ENCODE measurements at regions not wholly inside any gene's neighbourhood (a gene's known extent, or its start where the extent isn't known, plus 50 kb on each side); places are given as distances from the start of the nearest gene placed in this dataset.
A peak's percentile ranks its signal among the peaks of the same experiment; 100 is the strongest.

DNA sequence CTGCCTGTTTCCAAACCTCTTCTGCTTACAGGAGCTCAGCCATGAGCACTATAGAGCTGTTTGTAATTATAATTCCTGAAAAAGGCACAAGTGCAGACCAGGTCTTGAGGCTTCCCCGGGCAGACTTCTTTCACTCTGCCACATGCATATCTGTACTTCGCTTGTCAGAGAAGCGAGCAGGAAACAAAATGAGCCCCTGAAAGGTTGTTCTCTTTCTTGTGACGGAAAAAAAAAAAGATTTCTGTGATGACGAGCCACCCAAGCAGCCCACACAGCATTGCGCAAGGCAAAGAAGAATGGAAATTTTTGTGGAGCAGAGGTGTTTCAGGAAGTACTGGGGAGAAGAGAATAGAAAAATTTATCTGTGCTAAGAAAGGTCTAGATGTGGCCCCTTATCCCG, 54.0 kb upstream of the LINC00305 start:
- H3K4me3 ChIP-seq (ENCODE audit: low read depth, low read length): no peak overlapping the region
- DNase-seq (ENCODE audit: low read depth): peak; percentile 69
- TF ChIP-seq, protein P1, sequence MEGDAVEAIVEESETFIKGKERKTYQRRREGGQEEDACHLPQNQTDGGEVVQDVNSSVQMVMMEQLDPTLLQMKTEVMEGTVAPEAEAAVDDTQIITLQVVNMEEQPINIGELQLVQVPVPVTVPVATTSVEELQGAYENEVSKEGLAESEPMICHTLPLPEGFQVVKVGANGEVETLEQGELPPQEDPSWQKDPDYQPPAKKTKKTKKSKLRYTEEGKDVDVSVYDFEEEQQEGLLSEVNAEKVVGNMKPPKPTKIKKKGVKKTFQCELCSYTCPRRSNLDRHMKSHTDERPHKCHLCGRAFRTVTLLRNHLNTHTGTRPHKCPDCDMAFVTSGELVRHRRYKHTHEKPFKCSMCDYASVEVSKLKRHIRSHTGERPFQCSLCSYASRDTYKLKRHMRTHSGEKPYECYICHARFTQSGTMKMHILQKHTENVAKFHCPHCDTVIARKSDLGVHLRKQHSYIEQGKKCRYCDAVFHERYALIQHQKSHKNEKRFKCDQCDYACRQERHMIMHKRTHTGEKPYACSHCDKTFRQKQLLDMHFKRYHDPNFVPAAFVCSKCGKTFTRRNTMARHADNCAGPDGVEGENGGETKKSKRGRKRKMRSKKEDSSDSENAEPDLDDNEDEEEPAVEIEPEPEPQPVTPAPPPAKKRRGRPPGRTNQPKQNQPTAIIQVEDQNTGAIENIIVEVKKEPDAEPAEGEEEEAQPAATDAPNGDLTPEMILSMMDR (conservative IDR thresholded peaks at IDR 0.05; ENCODE audit: low read depth, low read length): no peak

DNA sequence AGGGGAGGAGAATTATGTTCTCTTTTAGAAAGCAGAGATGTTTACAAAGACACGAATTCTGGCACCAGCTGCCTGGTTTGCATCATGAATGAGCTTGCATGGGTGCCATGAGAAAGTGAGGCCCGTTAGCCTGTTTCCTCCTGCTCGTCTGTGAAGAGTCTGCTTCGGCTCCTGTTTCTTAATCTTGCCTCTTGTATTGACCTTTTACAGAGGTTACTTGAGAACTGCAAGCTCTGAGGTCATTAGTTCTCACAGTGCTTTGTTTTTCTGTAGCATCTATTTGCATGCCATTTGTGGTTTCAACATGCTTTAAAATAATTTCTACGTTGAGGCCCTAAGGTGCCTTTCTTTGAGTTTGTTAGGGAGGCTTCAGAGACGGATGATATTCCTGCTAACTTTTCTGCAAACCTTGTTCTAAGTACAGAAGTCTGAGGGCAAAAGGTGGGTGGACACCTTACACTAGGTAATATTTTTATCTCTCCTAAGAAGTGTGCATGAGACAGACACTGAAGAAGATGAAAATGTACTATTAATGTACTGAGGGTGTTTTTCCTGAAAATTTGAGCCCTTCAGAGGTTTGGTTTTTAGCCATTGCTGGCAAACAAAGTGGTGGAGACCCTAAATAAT, 53.4 kb upstream of the LINC00305 start:
- TF ChIP-seq, protein P1 (conservative IDR thresholded peaks at IDR 0.05; ENCODE audit: low read depth, low read length): no peak
- DNase-seq (ENCODE audit: low read depth): peak; percentile 84

DNA sequence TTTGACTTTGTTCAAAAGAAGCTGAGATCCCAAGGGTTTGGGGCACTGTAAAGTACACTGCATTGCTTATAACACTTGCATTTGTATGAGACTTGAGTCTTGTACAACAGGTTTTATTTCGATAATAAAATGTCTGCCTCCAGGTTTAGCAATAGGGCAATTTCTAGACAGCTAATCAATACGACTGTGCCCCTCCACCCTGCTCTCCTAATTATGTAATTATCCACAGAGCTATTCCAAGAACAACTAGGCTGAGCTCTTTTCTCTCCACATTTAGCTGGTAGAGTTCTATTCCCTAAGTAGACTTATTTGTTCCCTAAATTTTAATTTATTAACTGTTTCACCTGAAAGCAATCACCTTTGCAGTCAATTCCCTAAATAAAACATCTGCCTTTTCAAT, 52.9 kb upstream of the LINC00305 start:
- TF ChIP-seq, protein P1 (conservative IDR thresholded peaks at IDR 0.05; ENCODE audit: low read depth, low read length): no peak
- DNase-seq (ENCODE audit: low read depth): no peak

More for the DNA sequence above, 53.4 kb upstream of the LINC00305 start:
- no peak overlapping the region for H3K4me3 ChIP-seq (ENCODE audit: low read depth, low read length)

DNA sequence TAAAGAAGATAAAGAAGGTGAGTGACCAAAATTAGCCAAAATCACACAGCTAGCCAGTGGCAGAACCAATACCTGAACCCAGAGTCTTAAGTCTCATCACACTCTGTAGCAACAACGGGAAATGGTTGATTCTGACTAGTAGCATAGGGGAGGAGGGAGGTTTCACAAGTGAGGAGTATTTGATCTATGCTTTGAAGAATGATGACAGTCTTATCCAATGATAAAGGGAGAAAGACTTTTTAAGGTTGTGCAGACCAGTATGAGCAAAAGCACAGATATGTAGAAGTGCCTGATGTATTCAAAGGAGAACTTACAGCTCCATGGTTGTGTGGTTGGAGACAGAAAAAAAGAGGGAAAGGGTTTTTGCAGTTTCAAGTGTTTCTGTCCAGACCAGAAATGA, 50.7 kb upstream of the LINC00305 start:
- H3K4me3 ChIP-seq (ENCODE audit: low read depth, low read length): no peak overlapping the region
- TF ChIP-seq, protein P1 (conservative IDR thresholded peaks at IDR 0.05; ENCODE audit: low read depth, low read length): no peak
- DNase-seq (ENCODE audit: low read depth): no peak

More for the DNA sequence above, 52.9 kb upstream of the LINC00305 start:
- no peak overlapping the region for H3K4me3 ChIP-seq (ENCODE audit: low read depth, low read length)

All from choroid plexus epithelial cell (primary cell).